GM23338 (cell line): ENCODE measurements at regions not wholly inside any gene's neighbourhood (a gene's known extent, or its start where the extent isn't known, plus 50 kb on each side); places are given as distances from the start of the nearest gene placed in this dataset.

ENCODE experiments used
- ATAC-seq: fragments of 200-7000 bp; cut with Tn5 transposase; 3 replicates; pipeline ENCODE4 v1.9.1; 2020
- DNase-seq: peaks from one replicate; pipeline ENCODE4 v3.0.0-alpha.2; 2015; ENCODE audit warnings: low spot score
- H2AFZ ChIP-seq: fragments of 200-600 bp; sonication (generic); 2 replicates; pipeline ENCODE4 v1.8.0; 2016; ENCODE audit warnings: antibody characterized with exemption, mild to moderate bottlenecking, moderate library complexity
- H3F3A ChIP-seq: fragments of 200-600 bp; sonication (generic); replicated peaks from 2 replicates; pipeline ENCODE4 v1.8.0; 2017; ENCODE audit warnings: antibody characterized with exemption, mixed run types, low read depth
- H3K27ac ChIP-seq: fragments of 200-600 bp; sonication (generic); 2 replicates; pipeline ENCODE4 v1.6.1; 2016; ENCODE audit warnings: low read depth
- H3K27me3 ChIP-seq: fragments of 200-600 bp; sonication (generic); 2 replicates; pipeline ENCODE4 v1.8.0; 2016; ENCODE audit warnings: mild to moderate bottlenecking, mixed run types, moderate library complexity; ENCODE audit not compliant: insufficient read depth
- H3K36me3 ChIP-seq: fragments of 200-600 bp; sonication (generic); 2 replicates; pipeline ENCODE4 v1.8.0; 2016; ENCODE audit warnings: mild to moderate bottlenecking; ENCODE audit not compliant: insufficient read depth
- H3K4me1 ChIP-seq: fragments of 200-600 bp; sonication (generic); 2 replicates; pipeline ENCODE4 v1.8.0; 2016; ENCODE audit warnings: mild to moderate bottlenecking, moderate library complexity; ENCODE audit not compliant: insufficient read depth
- H3K4me2 ChIP-seq: fragments of 200-600 bp; sonication (generic); 2 replicates; pipeline ENCODE4 v1.7.1; 2017; ENCODE audit warnings: mixed run types
- H3K4me3 ChIP-seq: fragments of 200-600 bp; sonication (generic); 2 replicates; pipeline ENCODE4 v1.6.1; 2016; ENCODE audit warnings: mixed run types
- H3K79me2 ChIP-seq: fragments of 200-600 bp; sonication (generic); replicated peaks from 2 replicates; pipeline ENCODE4 v1.8.0; 2017; ENCODE audit warnings: mild to moderate bottlenecking; ENCODE audit not compliant: insufficient read depth
- H3K9me2 ChIP-seq: fragments of 200-600 bp; sonication (generic); 2 replicates; pipeline ENCODE4 v1.8.0; 2017; ENCODE audit not compliant: insufficient read depth
- H4K20me1 ChIP-seq: fragments of 200-600 bp; sonication (generic); replicated peaks from 2 replicates; pipeline ENCODE4 v1.8.0; 2017; ENCODE audit warnings: mild to moderate bottlenecking; ENCODE audit not compliant: insufficient read depth
- H3K27ac Mint-ChIP-seq: 2 replicates; pipeline ENCODE4 v1.8.0; 2020; ENCODE audit warnings: inconsistent platforms, mild to moderate bottlenecking, moderate library complexity, mixed read lengths
- H3K27me3 Mint-ChIP-seq: 3 replicates; pipeline ENCODE4 v1.8.0; 2022; ENCODE audit warnings: low read depth, mild to moderate bottlenecking, moderate library complexity, mixed read lengths, inconsistent platforms; ENCODE audit not compliant: insufficient read depth, poor library complexity
- H3K36me3 Mint-ChIP-seq: 3 replicates; pipeline ENCODE4 v1.8.0; 2021; ENCODE audit warnings: low read depth, mild to moderate bottlenecking, inconsistent platforms, moderate library complexity, mixed read lengths
- H3K4me1 Mint-ChIP-seq: 3 replicates; pipeline ENCODE4 v1.8.0; 2020; ENCODE audit warnings: mild to moderate bottlenecking, inconsistent platforms, mixed read lengths
- H3K4me3 Mint-ChIP-seq: 3 replicates; pipeline ENCODE4 v1.8.0; 2021; ENCODE audit warnings: moderate library complexity, mild to moderate bottlenecking, inconsistent platforms, mixed read lengths
- H3K9me3 Mint-ChIP-seq: 3 replicates; pipeline ENCODE4 v1.8.0; 2020; ENCODE audit warnings: moderate library complexity, mild to moderate bottlenecking, inconsistent platforms, mixed read lengths
- CREB1 ChIP-seq: fragments of 250-450 bp; sonication (Bioruptor Pico); IDR thresholded peaks from 2 replicates; pipeline ENCODE4 v1.5.0; 2020; ENCODE audit warnings: low read depth, mild to moderate bottlenecking, moderate library complexity
- CTCF ChIP-seq, 2 experiments: fragments of 200-600 bp in 1 of 2; sonication (generic) in 1 of 2; conservative IDR thresholded peaks; 2 replicates each; pipeline versions ENCODE4 v1.5.1 to v1.6.1; 2016 to 2017; ENCODE audit warnings: antibody characterized with exemption in 2 of 2, low read depth in 2 of 2, mild to moderate bottlenecking in 2 of 2, moderate library complexity in 1 of 2
- ETS1 ChIP-seq: IDR thresholded peaks from 2 replicates; pipeline ENCODE4 v1.6.1; 2016; ENCODE audit warnings: antibody characterized with exemption
- EZH2 ChIP-seq: fragments of 200-600 bp; sonication (generic); IDR thresholded peaks from one replicate; pipeline ENCODE4 v1.8.0; 2017; ENCODE audit warnings: antibody characterized with exemption, mild to moderate bottlenecking, low read depth; ENCODE audit not compliant: unreplicated experiment
- EZH2phosphoT487 ChIP-seq: fragments of 200-600 bp; sonication (generic); IDR thresholded peaks from one replicate; pipeline ENCODE4 v1.8.1; 2018; ENCODE audit warnings: antibody characterized with exemption; ENCODE audit not compliant: unreplicated experiment
- JUNB ChIP-seq: IDR thresholded peaks from one replicate; pipeline ENCODE4 v1.6.1; 2016; ENCODE audit warnings: antibody characterized with exemption; ENCODE audit not compliant: unreplicated experiment
- NANOG ChIP-seq: IDR thresholded peaks from 2 replicates; pipeline ENCODE4 v1.6.1; 2016; ENCODE audit warnings: antibody characterized with exemption, borderline replicate concordance
- POLR2AphosphoS5 ChIP-seq: IDR thresholded peaks from 2 replicates; pipeline ENCODE4 v1.6.1; 2016; ENCODE audit warnings: antibody characterized with exemption, low read depth
- REST ChIP-seq: IDR thresholded peaks from one replicate; pipeline ENCODE4 v1.6.1; 2018; ENCODE audit warnings: antibody characterized with exemption; ENCODE audit not compliant: unreplicated experiment
- STAT1 ChIP-seq: IDR thresholded peaks from one replicate; pipeline ENCODE4 v1.6.1; 2016; ENCODE audit warnings: antibody characterized with exemption; ENCODE audit not compliant: unreplicated experiment
- ZNF114 ChIP-seq: fragments of 250-450 bp; sonication (Bioruptor Pico); IDR thresholded peaks from 2 replicates; pipeline ENCODE4 v1.5.0; 2020; ENCODE audit warnings: mild to moderate bottlenecking, moderate library complexity
- ZNF331 ChIP-seq: fragments of 250-450 bp; sonication (Bioruptor Pico); IDR thresholded peaks from 2 replicates; pipeline ENCODE4 v1.5.0; 2020; ENCODE audit warnings: low read depth, mild to moderate bottlenecking, moderate library complexity
- ZNF462 ChIP-seq: fragments of 250-450 bp; sonication (Bioruptor Pico); IDR thresholded peaks from 2 replicates; pipeline ENCODE4 v1.5.0; 2020; ENCODE audit warnings: mild to moderate bottlenecking, moderate library complexity

GRCh38 chr2:20521193-20521592, 74.3 kb downstream of the RHOB start:
- Mint-ChIP-seq H3K4me3 (no peak overlapping the region), H3K36me3 (no peaks in the 10 kb centered on the region), H3K27me3 (peaks cover 3% of the 10 kb centered on the region), H3K4me1 (peaks cover 8% of the 10 kb centered on the region), H3K9me3 (no peaks in the 10 kb centered on the region), H3K27ac (no peak overlapping the region)
- Histone ChIP-seq H3K79me2 (no peaks in the 10 kb centered on the region), H4K20me1 (no peaks in the 10 kb centered on the region), H3K4me1 (no peaks in the 10 kb centered on the region), H3K4me3 (no peak overlapping the region), H3F3A (no peaks in the 10 kb centered on the region), H3K9me2 (0 out of 2 replicates have a peak, but pooled peaks cover 7% of the 10 kb centered on the region), H3K27ac (no peak overlapping the region), H2AFZ (no peak overlapping the region), H3K27me3 (no peaks in the 10 kb centered on the region), H3K36me3 (no peaks in the 10 kb centered on the region), H3K4me2 (no peak overlapping the region)
- ATAC-seq (no peak), DNase-seq (no peak)
- TF ChIP-seq CTCF (conservative IDR thresholded peaks at IDR 0.05; ENCODE audit: low read depth in 2 of 2) = no peak
- no peak for TF ChIP-seq REST
- no peak for TF ChIP-seq EZH2
- TF ChIP-seq ETS1 = no peak
- TF ChIP-seq ZNF114 (CRISPR knock-in tag) = no peak
- TF ChIP-seq STAT1 = no peak
- no peak for TF ChIP-seq EZH2phosphoT487
- no peak for TF ChIP-seq JUNB
- no peak for TF ChIP-seq NANOG
- no peak for TF ChIP-seq POLR2AphosphoS5
- TF ChIP-seq CREB1 = no peak
- no peak for TF ChIP-seq ZNF331 (CRISPR knock-in tag)
- TF ChIP-seq ZNF462 (CRISPR knock-in tag) = no peak
